CD4-positive, CD25-positive, alpha-beta regulatory T cell (primary cell): ENCODE measurements at regions not wholly inside any gene's neighbourhood (a gene's known extent, or its start where the extent isn't known, plus 50 kb on each side); places are given as distances from the start of the nearest gene placed in this dataset.

ENCODE experiments used
- ATAC-seq, 2 donors: fragments of 150-1000 bp; cut with Tn5 transposase; one replicate each; pipeline ENCODE4 v1.10.0; 2021; ENCODE audit warnings: low read depth in 2 of 2, moderate number of reproducible peaks in 2 of 2, moderate library complexity in 1 of 2
- DNase-seq, 3 donors: peaks; one replicate each; pipeline versions ENCODE4 v3.0.0 to v3.0.0-alpha.2; 2012 to 2022; ENCODE audit warnings: mixed read lengths in 1 of 3
- H3K27ac ChIP-seq: one replicate; pipeline ENCODE4 v1.7.0; 2013; ENCODE audit warnings: mild to moderate bottlenecking, low read length; ENCODE audit not compliant: insufficient read depth, poor library complexity, severe bottlenecking
- H3K27me3 ChIP-seq: one replicate; pipeline ENCODE4 v1.7.0; 2013; ENCODE audit warnings: low read length; ENCODE audit not compliant: control insufficient read depth, insufficient read depth
- H3K36me3 ChIP-seq: one replicate; pipeline ENCODE4 v1.7.0; 2013; ENCODE audit warnings: mild to moderate bottlenecking, low read length, moderate library complexity; ENCODE audit not compliant: control insufficient read depth, insufficient read depth
- H3K4me1 ChIP-seq: 2 replicates; pipeline ENCODE4 v1.7.0; 2013; ENCODE audit warnings: mild to moderate bottlenecking, low read length; ENCODE audit not compliant: insufficient read depth, control insufficient read depth, poor library complexity, severe bottlenecking
- H3K4me3 ChIP-seq: one replicate; pipeline ENCODE4 v1.7.0; 2013; ENCODE audit warnings: low read depth, mild to moderate bottlenecking, low read length, moderate library complexity
- H3K9me3 ChIP-seq, 2 experiments: 1 replicate in 1 of 2; 2 replicates in 1 of 2; pipeline ENCODE4 v1.7.0; 2013; ENCODE audit warnings: low read length in 2 of 2, mild to moderate bottlenecking in 1 of 2, moderate library complexity in 1 of 2; ENCODE audit not compliant: control insufficient read depth in 2 of 2
- H3K27ac Mint-ChIP-seq, 3 donors: one replicate each; pipeline ENCODE4 v1.8.0; 2020 to 2022; ENCODE audit warnings: mild to moderate bottlenecking in 3 of 3, mixed read lengths in 3 of 3, moderate library complexity in 2 of 3
- H3K27me3 Mint-ChIP-seq: one replicate; pipeline ENCODE4 v1.8.0; 2022; ENCODE audit warnings: mild to moderate bottlenecking, mixed read lengths
- H3K36me3 Mint-ChIP-seq: one replicate; pipeline ENCODE4 v1.8.0; 2020; ENCODE audit warnings: mixed read lengths
- H3K4me1 Mint-ChIP-seq, 4 donors: one replicate each; pipeline ENCODE4 v1.8.0; 2020 to 2022; ENCODE audit warnings: mixed read lengths in 4 of 4, mild to moderate bottlenecking in 1 of 4
- H3K4me3 Mint-ChIP-seq, 4 donors: one replicate each; pipeline ENCODE4 v1.8.0; 2020 to 2022; ENCODE audit warnings: mild to moderate bottlenecking in 4 of 4, mixed read lengths in 4 of 4, moderate library complexity in 3 of 4
- H3K9me3 Mint-ChIP-seq, 7 donors: one replicate each; pipeline ENCODE4 v1.8.0; 2020 to 2022; ENCODE audit warnings: mixed read lengths in 7 of 7, mild to moderate bottlenecking in 3 of 7, moderate library complexity in 2 of 7

DNA sequence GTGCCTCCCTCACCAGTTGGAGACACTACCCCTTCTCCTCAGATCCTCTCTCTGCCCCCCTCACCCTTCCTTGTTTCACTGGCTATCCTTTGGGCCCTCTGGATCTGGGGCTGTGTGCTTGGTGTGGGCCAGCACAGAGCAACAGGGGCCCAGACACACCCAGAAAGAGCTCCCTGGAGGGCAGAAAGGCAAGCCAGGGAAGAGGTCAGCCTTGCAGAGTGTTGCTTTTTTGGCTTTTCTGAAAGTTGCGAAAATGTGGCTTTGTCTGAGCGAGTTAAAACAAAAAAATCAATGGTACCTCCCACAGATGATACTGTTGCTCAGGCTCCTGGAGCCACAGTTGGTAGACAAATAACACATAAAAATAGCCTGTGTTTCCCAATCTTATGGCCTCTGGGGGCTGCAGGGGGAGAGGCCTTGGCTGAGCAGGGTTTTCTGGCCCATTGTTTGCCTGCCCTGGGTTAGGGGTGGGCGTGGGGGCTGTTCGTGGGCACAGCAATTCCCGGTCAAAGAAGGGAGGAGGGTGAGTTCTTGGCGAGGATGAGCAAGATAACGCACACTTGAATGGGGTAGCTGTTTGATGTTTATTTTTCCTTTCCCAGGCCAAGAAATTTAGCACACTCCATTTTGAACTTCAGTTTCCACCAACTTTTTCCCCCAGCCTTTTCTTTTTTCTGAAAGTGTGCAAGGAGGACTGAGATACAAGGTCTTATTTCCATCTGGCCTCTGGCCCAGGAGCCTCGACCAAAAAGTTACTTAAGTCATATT, 167.0 kb upstream of the HAAO start:
- Mint-ChIP-seq H3K4me1 (peaks cover 0 to 6% (median 3%) of the 10 kb centered on the region in 4 donors), H3K36me3 (peaks cover 4% of the 10 kb centered on the region), H3K27me3 (peaks cover 27% of the 10 kb centered on the region), H3K27ac (no peak overlapping the region), H3K4me3 (no peak overlapping the region), H3K9me3 (no peaks in the 10 kb centered on the region)
- Histone ChIP-seq H3K9me3 (no peaks in the 10 kb centered on the region), H3K27ac (no peak overlapping the region), H3K4me1 (no peaks in the 10 kb centered on the region), H3K4me3 (no peak overlapping the region), H3K27me3 (no peaks in the 10 kb centered on the region), H3K36me3 (no peaks in the 10 kb centered on the region)
- no peak for ATAC-seq
- no peak for DNase-seq

DNA sequence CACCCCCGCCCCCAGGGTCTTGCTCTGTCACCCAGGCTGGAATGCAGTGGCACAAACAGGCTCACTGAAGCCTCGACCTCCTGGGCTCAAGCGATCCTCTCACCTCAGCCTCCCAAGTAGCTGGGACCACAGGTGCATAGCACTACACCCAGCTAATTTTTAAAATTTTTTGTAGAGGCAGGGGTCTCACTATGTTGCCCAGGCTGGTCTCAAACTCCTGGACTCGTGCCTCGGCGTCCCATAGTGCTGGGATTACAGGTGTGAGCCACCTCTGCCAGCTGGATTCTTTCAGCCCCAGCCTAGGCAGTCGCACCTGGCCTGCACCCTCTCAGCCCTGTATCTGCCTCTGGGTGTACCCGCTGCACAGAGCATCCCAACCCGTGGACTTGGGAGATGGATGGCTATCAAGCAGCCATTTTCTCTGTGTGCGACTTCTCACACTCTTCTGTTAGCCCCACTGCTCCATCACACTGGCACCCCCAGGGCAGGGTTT, 166.4 kb upstream of the HAAO start:
- H3K9me3 ChIP-seq = no peaks in the 10 kb centered on the region
- peaks cover 4% of the 10 kb centered on the region for H3K36me3 Mint-ChIP-seq
- no peak overlapping the region for H3K4me3 ChIP-seq
- H3K4me3 Mint-ChIP-seq = no peak overlapping the region
- ATAC-seq = no peak
- no peaks in the 10 kb centered on the region for H3K36me3 ChIP-seq
- no peaks in the 10 kb centered on the region for H3K27me3 ChIP-seq
- H3K4me1 Mint-ChIP-seq = peaks cover 0 to 6% (median 3%) of the 10 kb centered on the region in 4 donors
- H3K27ac Mint-ChIP-seq = no peak overlapping the region
- no peak for DNase-seq
- H3K27me3 Mint-ChIP-seq = peaks cover 27% of the 10 kb centered on the region
- H3K4me1 ChIP-seq = no peaks in the 10 kb centered on the region
- H3K9me3 Mint-ChIP-seq = no peaks in the 10 kb centered on the region
- no peak overlapping the region for H3K27ac ChIP-seq

DNA sequence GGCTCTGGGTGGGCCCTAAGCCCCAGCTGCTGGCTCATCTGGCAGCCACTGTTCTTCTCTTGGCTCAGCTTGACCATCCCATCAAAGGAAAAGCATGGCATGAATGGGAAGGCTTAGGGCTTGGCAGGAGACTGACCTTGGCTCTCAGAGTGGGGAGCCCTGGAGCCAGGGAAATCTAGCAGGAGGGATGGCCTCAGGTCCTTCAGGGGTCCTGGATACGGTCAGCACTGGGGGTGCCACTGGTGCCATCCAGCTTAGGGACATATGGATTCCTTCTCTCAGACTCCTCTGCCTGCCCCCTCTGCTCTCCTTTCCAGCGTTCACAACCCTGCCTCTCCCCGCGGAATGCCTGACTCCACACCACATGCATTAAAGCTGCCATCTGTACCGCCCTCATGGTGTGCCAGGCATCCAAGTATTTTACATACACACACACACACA, 165.5 kb upstream of the HAAO start:
- H3K4me3 ChIP-seq = no peak overlapping the region
- Mint-ChIP-seq H3K9me3 (no peaks in the 10 kb centered on the region), H3K27me3 (peaks cover 24% of the 10 kb centered on the region), H3K27ac (no peak overlapping the region), H3K4me1 (peaks cover 0 to 4% (median 2%) of the 10 kb centered on the region in 4 donors), H3K4me3 (no peak overlapping the region), H3K36me3 (peaks cover 2% of the 10 kb centered on the region)
- no peaks in the 10 kb centered on the region for H3K27me3 ChIP-seq
- DNase-seq (no peak), ATAC-seq (no peak)
- H3K36me3 ChIP-seq = no peaks in the 10 kb centered on the region
- H3K27ac ChIP-seq = no peak overlapping the region
- no peaks in the 10 kb centered on the region for H3K9me3 ChIP-seq
- H3K4me1 ChIP-seq = no peaks in the 10 kb centered on the region

DNA sequence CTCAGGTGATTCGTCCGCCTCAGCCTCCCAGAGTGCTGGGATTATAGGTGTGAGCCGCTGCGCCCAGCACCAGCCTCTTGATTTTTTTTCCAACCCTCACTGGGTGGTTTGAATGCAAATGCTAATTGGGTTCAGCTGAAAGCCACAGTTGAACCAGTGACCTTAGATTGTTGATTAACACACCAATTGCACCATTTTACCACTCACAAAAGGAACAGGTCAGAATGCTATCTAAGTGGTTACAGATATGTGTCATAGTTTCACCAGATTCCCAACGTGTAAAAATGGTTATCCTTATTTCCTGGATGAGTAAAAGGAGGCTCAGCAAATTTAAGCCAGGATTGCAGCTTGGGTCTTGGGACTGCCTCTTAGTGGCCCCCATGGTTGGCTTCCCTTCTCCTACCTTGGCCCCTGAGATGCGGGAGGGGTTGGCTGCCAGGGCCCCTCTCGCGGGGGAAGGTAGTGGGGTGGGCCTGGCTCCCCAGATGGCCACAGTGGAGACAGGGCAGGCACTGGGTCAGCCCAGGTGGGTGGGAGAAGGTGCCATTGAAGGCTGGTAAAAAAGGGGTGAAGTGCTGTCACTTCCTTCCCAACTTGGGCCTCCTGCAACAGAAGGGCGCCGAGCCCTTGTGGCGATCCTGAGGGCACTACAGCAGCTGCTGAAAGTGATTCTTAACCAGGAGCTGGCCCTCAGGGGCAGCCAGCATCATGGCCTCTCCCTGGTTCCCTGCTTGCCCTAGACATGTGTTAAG, 164.9 kb upstream of the HAAO start:
- H3K36me3 ChIP-seq = no peaks in the 10 kb centered on the region
- no peaks in the 10 kb centered on the region for H3K9me3 ChIP-seq
- H3K9me3 Mint-ChIP-seq = no peaks in the 10 kb centered on the region
- H3K4me1 Mint-ChIP-seq = peaks cover 0 to 3% (median 1%) of the 10 kb centered on the region in 4 donors
- H3K4me1 ChIP-seq = no peaks in the 10 kb centered on the region
- H3K4me3 ChIP-seq = no peak overlapping the region
- no peaks in the 10 kb centered on the region for H3K27me3 ChIP-seq
- H3K36me3 Mint-ChIP-seq = no peaks in the 10 kb centered on the region
- DNase-seq = no peak
- no peak overlapping the region for H3K27ac Mint-ChIP-seq
- ATAC-seq = no peak
- H3K4me3 Mint-ChIP-seq = no peak overlapping the region
- H3K27ac ChIP-seq = no peak overlapping the region
- peaks cover 18% of the 10 kb centered on the region for H3K27me3 Mint-ChIP-seq

DNA sequence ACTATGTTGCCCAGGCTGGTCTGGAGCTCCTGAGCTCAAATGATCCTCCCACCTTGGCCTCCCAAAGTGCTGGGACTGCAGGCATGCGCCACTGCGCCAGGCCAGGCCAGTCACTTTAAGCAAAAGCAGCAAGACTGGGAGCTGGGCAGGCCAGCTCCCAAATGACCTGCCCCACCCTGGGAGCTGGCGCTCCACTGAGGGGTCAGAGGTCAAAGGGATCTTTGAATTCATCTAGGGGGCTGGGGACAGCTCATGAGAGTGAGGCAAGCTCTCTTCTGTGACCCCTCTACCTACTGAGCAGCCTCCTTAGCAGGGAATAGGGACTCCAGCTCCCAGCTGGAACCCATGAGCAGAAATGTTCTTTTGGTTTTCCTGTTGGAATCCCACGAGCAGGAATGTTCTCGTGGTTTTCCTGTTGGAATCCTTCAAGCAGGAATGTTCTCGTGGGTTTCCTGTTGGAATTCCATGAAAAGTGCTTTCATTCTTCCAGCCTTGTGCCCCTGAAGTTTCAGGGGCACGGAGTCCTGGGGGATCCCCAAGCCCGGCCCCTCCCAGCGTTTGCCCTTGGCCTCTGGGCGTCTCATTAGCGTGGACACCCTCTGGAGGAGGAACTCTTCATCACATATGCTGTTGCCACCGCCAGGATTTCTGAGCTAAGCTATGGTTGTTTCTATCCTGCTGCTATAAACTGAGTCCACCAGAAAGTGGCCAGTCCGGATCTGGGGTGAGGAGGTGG, 162.0 kb upstream of the HAAO start:
- no peak overlapping the region for H3K4me3 Mint-ChIP-seq
- H3K27ac Mint-ChIP-seq = no peak overlapping the region
- ATAC-seq (no peak), DNase-seq (no peak)
- H3K27me3 Mint-ChIP-seq = peaks cover under 1% of the 10 kb centered on the region
- H3K9me3 Mint-ChIP-seq = no peaks in the 10 kb centered on the region
- no peaks in the 10 kb centered on the region for H3K36me3 ChIP-seq
- H3K4me3 ChIP-seq = no peak overlapping the region
- no peaks in the 10 kb centered on the region for H3K4me1 ChIP-seq
- H3K4me1 Mint-ChIP-seq = peaks cover 0 to 3% (median 1%) of the 10 kb centered on the region in 4 donors
- H3K9me3 ChIP-seq = no peaks in the 10 kb centered on the region
- no peaks in the 10 kb centered on the region for H3K36me3 Mint-ChIP-seq
- H3K27ac ChIP-seq = no peak overlapping the region
- H3K27me3 ChIP-seq = no peaks in the 10 kb centered on the region

GRCh38 chr2:42953216-42953615, 160.8 kb upstream of the HAAO start:
- peaks cover 0 to 3% (median 1%) of the 10 kb centered on the region in 4 donors for H3K4me1 Mint-ChIP-seq
- Histone ChIP-seq H3K27me3 (no peaks in the 10 kb centered on the region), H3K4me1 (no peaks in the 10 kb centered on the region), H3K4me3 (no peak overlapping the region), H3K36me3 (no peaks in the 10 kb centered on the region), H3K9me3 (no peaks in the 10 kb centered on the region), H3K27ac (no peak overlapping the region)
- no peak for ATAC-seq
- no peaks in the 10 kb centered on the region for H3K36me3 Mint-ChIP-seq
- no peak for DNase-seq
- H3K27ac Mint-ChIP-seq = peak overlapping the region in 1 of 3 donors; percentile 66
- no peaks in the 10 kb centered on the region for H3K27me3 Mint-ChIP-seq
- H3K4me3 Mint-ChIP-seq = no peak overlapping the region
- no peaks in the 10 kb centered on the region for H3K9me3 Mint-ChIP-seq

- Histone ChIP-seq H3K4me1 (no peaks in the 10 kb centered on the region), H3K9me3 (no peaks in the 10 kb centered on the region), H3K27ac (no peak overlapping the region), H3K36me3 (no peaks in the 10 kb centered on the region), H3K4me3 (no peak overlapping the region), H3K27me3 (no peaks in the 10 kb centered on the region)
- Mint-ChIP-seq H3K27me3 (peaks cover 4% of the 10 kb centered on the region), H3K27ac (no peak overlapping the region), H3K36me3 (no peaks in the 10 kb centered on the region), H3K4me1 (peaks cover 0 to 7% (median 4%) of the 10 kb centered on the region in 4 donors), H3K9me3 (no peaks in the 10 kb centered on the region), H3K4me3 (no peak overlapping the region)
- DNase-seq (no peak), ATAC-seq (no peak)
Measured at GRCh38 chr2:42951263-42951938, 159.0 kb upstream of the HAAO start.
